Erythroblast (primary cell): ENCODE measurements at regions not wholly inside any gene's neighbourhood (a gene's known extent, or its start where the extent isn't known, plus 50 kb on each side); places are given as distances from the start of the nearest gene placed in this dataset.

Experiments
- GATA1 ChIP-seq: IDR thresholded peaks from 2 replicates; pipeline ENCODE4 v1.6.1; 2011; ENCODE audit warnings: low read depth, mild to moderate bottlenecking, control low read depth, low read length, moderate library complexity
- POLR2A ChIP-seq: IDR thresholded peaks from 2 replicates; pipeline ENCODE4 v1.6.1; 2011; ENCODE audit warnings: mild to moderate bottlenecking, low read length

- TF ChIP-seq POLR2A = no peak
- TF ChIP-seq GATA1 = no peak
Observed at GRCh38 chr3:81884791-81885190, 123.3 kb upstream of the GBE1 start.
